ENCODE measurements at regions not wholly inside any gene's neighbourhood (a gene's known extent, or its start where the extent isn't known, plus 50 kb on each side); places are given as distances from the start of the nearest gene placed in this dataset.

DNA sequence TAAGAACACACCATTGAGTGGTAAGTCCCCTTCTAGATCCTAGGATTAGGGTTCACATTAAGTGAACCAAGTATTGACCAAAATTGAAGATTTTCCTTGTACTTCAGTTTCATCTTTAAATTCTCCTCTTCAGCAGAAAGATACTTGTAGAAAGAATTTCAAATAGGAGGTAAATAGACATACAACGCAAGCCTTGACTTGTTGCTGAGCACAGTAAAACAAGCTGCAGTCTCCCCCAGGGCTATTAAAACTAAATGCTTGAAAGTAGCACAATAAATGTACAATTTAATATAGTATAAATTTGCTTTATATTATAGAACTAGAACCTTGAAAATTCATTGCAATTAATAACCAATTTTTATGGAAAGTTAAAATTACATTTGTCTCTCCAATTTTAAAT, 170.1 kb upstream of the TARS1 start:
- TF ChIP-seq, protein P1, sequence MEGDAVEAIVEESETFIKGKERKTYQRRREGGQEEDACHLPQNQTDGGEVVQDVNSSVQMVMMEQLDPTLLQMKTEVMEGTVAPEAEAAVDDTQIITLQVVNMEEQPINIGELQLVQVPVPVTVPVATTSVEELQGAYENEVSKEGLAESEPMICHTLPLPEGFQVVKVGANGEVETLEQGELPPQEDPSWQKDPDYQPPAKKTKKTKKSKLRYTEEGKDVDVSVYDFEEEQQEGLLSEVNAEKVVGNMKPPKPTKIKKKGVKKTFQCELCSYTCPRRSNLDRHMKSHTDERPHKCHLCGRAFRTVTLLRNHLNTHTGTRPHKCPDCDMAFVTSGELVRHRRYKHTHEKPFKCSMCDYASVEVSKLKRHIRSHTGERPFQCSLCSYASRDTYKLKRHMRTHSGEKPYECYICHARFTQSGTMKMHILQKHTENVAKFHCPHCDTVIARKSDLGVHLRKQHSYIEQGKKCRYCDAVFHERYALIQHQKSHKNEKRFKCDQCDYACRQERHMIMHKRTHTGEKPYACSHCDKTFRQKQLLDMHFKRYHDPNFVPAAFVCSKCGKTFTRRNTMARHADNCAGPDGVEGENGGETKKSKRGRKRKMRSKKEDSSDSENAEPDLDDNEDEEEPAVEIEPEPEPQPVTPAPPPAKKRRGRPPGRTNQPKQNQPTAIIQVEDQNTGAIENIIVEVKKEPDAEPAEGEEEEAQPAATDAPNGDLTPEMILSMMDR (IDR thresholded peaks at IDR 0.05; ENCODE audit: low read depth, low read length), result no peak
- no peak overlapping the region for H3K4me3 ChIP-seq (ENCODE audit: low read depth, low read length)

DNA sequence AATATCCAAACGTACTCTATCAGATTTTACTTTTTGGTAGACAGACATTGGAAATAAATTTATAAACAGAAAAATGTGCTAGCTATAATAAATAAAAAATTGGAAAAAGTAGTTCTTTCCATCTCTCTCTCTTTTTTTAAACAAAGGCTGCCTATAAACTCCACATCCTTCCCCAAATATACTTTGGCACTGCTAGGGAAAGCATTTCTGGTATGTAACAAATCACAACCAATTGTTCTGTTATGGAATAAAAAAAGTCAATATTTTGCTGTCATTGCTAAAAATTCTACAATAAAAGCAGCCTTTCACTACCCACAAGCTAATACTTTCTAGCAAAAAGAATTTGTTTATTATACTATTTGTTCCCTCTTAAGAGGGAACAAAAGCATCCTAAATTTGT, 169.2 kb upstream of the TARS1 start:
- TF ChIP-seq, protein P1 (IDR thresholded peaks at IDR 0.05; ENCODE audit: low read depth, low read length), result no peak
- H3K4me3 ChIP-seq (ENCODE audit: low read depth, low read length), result no peak overlapping the region

DNA sequence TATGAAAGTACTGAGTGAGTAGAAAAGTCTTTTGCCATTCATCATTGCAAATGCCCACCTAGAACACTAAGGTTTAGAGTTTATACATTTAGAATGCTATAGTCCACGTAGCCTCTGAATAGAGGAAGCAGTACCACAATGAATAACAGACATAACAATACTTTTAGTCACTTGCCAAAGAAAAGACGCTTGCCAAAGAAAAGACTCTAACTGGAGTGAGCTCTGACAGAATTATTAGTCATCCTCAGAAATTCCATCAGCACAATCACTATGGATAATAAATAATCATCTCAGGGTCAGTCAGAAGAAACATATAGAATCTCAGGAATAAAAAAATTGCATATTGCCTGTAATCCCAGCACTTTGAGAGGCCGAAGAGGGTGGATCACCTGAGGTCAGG, 168.5 kb upstream of the TARS1 start:
- TF ChIP-seq, protein P1 (IDR thresholded peaks at IDR 0.05; ENCODE audit: low read depth, low read length), result no peak
- no peak overlapping the region for H3K4me3 ChIP-seq (ENCODE audit: low read depth, low read length)

DNA sequence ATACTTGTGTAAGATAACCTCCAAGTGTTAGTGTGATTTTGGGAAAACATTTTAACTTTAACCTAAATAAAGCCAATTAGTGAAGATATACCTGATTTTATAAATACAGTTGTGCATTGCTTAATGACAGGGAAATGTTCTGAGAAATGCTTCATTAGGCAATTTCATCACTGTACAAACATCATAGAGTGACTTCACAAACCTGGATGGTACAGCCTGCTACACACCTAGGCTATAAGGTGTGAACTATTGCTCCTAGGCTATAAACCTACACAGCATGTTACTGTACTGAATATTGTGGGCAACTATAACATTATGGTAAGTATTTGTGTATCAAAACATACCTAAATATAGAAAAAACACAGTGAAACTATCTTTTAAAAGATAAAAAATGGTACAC, 166.8 kb upstream of the TARS1 start:
- TF ChIP-seq, protein P1 (IDR thresholded peaks at IDR 0.05; ENCODE audit: low read depth, low read length), result no peak
- H3K4me3 ChIP-seq (ENCODE audit: low read depth, low read length), result no peak overlapping the region

DNA sequence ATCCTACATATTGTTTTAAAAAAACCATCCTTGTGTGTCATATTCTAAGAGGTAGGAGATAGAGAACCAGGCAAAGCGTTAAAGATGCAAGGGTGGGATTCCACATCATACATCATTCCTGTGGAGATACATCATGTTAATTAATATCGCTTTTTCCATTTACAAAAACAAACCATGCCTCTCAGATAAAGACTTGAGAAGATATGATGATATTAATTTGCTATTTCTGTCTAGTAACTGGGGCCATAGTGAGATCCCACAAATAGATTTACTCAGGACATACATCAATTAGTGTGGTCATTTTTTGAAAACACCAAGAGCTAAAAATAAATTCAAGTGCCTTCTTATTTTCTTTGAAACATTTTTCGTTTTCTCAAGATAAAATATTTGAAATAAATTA, 165.4 kb upstream of the TARS1 start:
- H3K4me3 ChIP-seq (ENCODE audit: low read depth, low read length), result no peak overlapping the region
- TF ChIP-seq, protein P1 (IDR thresholded peaks at IDR 0.05; ENCODE audit: low read depth, low read length), result no peak

DNA sequence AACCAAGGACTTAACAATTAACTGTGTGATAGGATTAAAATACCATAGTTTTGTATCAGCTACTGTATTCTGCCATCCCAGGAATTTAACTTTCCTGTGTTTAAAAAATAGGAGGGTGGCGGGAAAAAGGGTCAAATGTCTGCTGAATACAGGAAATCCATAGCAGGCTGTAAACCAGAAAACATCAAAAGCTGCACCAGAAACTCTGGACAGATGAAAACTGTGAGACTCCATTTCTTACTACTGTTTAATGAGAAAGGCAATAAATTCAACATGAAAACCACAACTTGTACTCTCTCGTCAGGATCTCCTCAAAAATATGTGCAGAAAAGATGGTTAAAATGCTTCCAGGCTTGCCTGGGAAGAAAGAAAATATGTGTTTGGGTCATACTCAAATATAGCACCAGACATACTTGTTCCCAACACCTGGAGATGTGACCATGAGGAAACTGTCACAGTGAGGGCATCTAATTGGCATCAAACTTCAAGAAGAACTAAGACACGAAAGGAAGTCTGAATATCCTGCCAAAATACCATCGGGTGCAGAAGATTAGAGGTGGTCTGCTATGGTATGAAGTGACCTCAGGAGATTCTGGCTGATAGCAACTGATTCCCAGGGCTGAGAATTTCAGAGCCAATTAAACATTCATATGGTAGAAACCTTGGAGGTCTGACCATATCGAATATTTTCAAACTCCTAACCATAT, 164.7 kb upstream of the TARS1 start:
- no peak overlapping the region for H3K4me3 ChIP-seq (ENCODE audit: low read depth, low read length)
- TF ChIP-seq, protein P1 (IDR thresholded peaks at IDR 0.05; ENCODE audit: low read depth, low read length), result no peak

DNA sequence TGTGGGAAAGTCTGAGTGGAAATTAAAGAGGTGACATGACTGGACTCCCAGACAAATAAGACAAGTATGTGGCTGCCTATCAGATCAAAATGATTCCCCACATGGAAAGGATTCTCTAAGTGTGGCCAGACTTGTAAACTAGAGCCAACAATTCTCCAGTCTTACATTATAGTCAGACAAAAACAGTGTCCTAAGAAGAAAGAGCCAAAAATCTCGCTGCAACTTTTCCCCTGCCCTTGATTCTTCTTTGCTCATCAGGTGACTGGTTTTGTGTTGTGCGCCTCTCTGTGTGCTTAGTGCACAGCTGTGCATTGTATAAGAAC, 164.2 kb upstream of the TARS1 start:
- no peak overlapping the region for H3K4me3 ChIP-seq (ENCODE audit: low read depth, low read length)
- TF ChIP-seq, protein P1 (IDR thresholded peaks at IDR 0.05; ENCODE audit: low read depth, low read length), result no peak
